DOHH2 (cell line): ENCODE measurements at regions not wholly inside any gene's neighbourhood (a gene's known extent, or its start where the extent isn't known, plus 50 kb on each side); places are given as distances from the start of the nearest gene placed in this dataset.

Source experiments
- H3F3A ChIP-seq: fragments of 200-600 bp; sonication (generic), shearing (Covaris generic); 2 replicates; pipeline ENCODE4 v1.6.0; 2016; ENCODE audit warnings: antibody characterized with exemption, mild to moderate bottlenecking; ENCODE audit not compliant: control insufficient read depth, insufficient read depth
- H3K27ac ChIP-seq: fragments of 200-600 bp; sonication (generic); 2 replicates; pipeline ENCODE4 v1.5.1; 2014; ENCODE audit warnings: low read depth, mild to moderate bottlenecking, low read length, moderate library complexity
- H3K27me3 ChIP-seq: fragments of 200-600 bp; sonication (generic); 2 replicates; pipeline ENCODE4 v1.6.1; 2014; ENCODE audit warnings: mild to moderate bottlenecking, low read length, mixed read lengths; ENCODE audit not compliant: control insufficient read depth
- H3K36me3 ChIP-seq: fragments of 200-600 bp; sonication (generic); 2 replicates; pipeline ENCODE4 v1.6.1; 2014; ENCODE audit warnings: mild to moderate bottlenecking, low read length, moderate library complexity, mixed read lengths; ENCODE audit not compliant: control insufficient read depth
- H3K4me1 ChIP-seq: fragments of 200-600 bp; sonication (generic); 2 replicates; pipeline ENCODE4 v1.6.1; 2014; ENCODE audit warnings: mild to moderate bottlenecking, low read length, mixed read lengths; ENCODE audit not compliant: control insufficient read depth
- H3K4me2 ChIP-seq: fragments of 200-600 bp; sonication (generic); 2 replicates; pipeline ENCODE4 v1.6.0; 2014; ENCODE audit warnings: mild to moderate bottlenecking, low read length, moderate library complexity
- H3K4me3 ChIP-seq: fragments of 200-600 bp; sonication (generic); 2 replicates; pipeline ENCODE4 v1.5.1; 2014; ENCODE audit warnings: mild to moderate bottlenecking, low read length, mixed read lengths
- H3K79me2 ChIP-seq: fragments of 200-600 bp; sonication (generic); 2 replicates; pipeline ENCODE4 v1.6.1; 2014; ENCODE audit warnings: mild to moderate bottlenecking, low read length, mixed read lengths; ENCODE audit not compliant: control insufficient read depth
- H3K9me2 ChIP-seq: fragments of 200-600 bp; sonication (generic); replicated peaks from 2 replicates; pipeline ENCODE4 v1.6.1; 2014; ENCODE audit warnings: mild to moderate bottlenecking, low read length, mixed read lengths; ENCODE audit not compliant: control insufficient read depth
- H3K9me3 ChIP-seq: fragments of 200-600 bp; sonication (generic); 2 replicates; pipeline ENCODE4 v1.6.1; 2014; ENCODE audit warnings: antibody characterized with exemption, low read length, mixed read lengths; ENCODE audit not compliant: control insufficient read depth, insufficient read depth
- H4K20me1 ChIP-seq: fragments of 200-600 bp; sonication (generic); 2 replicates; pipeline ENCODE4 v1.6.0; 2014; ENCODE audit warnings: low read depth, mild to moderate bottlenecking, antibody characterized with exemption, low read length, moderate library complexity; ENCODE audit not compliant: control insufficient read depth, insufficient read depth
- CTCF ChIP-seq: fragments of 200-600 bp; sonication (generic); IDR thresholded peaks from one replicate; pipeline ENCODE4 v1.5.1; 2014; ENCODE audit warnings: antibody characterized with exemption, mild to moderate bottlenecking, low read depth, low read length; ENCODE audit not compliant: poor library complexity, severe bottlenecking
- EZH2phosphoT487 ChIP-seq: fragments of 200-600 bp; sonication (generic); IDR thresholded peaks from 2 replicates; pipeline ENCODE4 v1.6.1; 2017; ENCODE audit warnings: borderline replicate concordance, mild to moderate bottlenecking, antibody characterized with exemption, low read length, moderate library complexity, mixed read lengths

GRCh38 chr7:106462365-106462859 lies 177.6 kb upstream of the NAMPT start:
- no peaks in the 10 kb centered on the region for H3K27me3 ChIP-seq
- H4K20me1 ChIP-seq, result no peaks in the 10 kb centered on the region
- no peak overlapping the region for H3K4me2 ChIP-seq
- H3F3A ChIP-seq, result no peaks in the 10 kb centered on the region
- no peaks in the 10 kb centered on the region for H3K9me3 ChIP-seq
- H3K4me3 ChIP-seq, result no peak overlapping the region
- no peaks in the 10 kb centered on the region for H3K4me1 ChIP-seq
- H3K36me3 ChIP-seq, result no peaks in the 10 kb centered on the region
- H3K27ac ChIP-seq, result no peak overlapping the region
- no peaks in the 10 kb centered on the region for H3K79me2 ChIP-seq
- TF ChIP-seq CTCF (peak; percentile 67), EZH2phosphoT487 (no peak)
- H3K9me2 ChIP-seq, result no peaks in the 10 kb centered on the region

- no peaks in the 10 kb centered on the region for H3F3A ChIP-seq
- H3K4me2 ChIP-seq, result no peak overlapping the region
- no peak overlapping the region for H3K4me3 ChIP-seq
Observed at GRCh38 chr7:106460792-106461254, 176.0 kb upstream of the NAMPT start.

GRCh38 chr7:106459397-106460072 lies 174.8 kb upstream of the NAMPT start:
- Histone ChIP-seq H3K4me1 (no peaks in the 10 kb centered on the region), H3K27me3 (no peaks in the 10 kb centered on the region), H3K36me3 (no peaks in the 10 kb centered on the region), H3K9me3 (no peaks in the 10 kb centered on the region), H3K4me2 (no peak overlapping the region), H3F3A (no peaks in the 10 kb centered on the region), H3K9me2 (no peaks in the 10 kb centered on the region), H3K79me2 (no peaks in the 10 kb centered on the region), H3K4me3 (no peak overlapping the region), H3K27ac (no peak overlapping the region), H4K20me1 (no peaks in the 10 kb centered on the region)
- TF ChIP-seq CTCF (no peak), EZH2phosphoT487 (no peak)

More at GRCh38 chr7:106460792-106461254, 176.0 kb upstream of the NAMPT start:
- Histone ChIP-seq H3K9me3 (no peaks in the 10 kb centered on the region), H4K20me1 (no peaks in the 10 kb centered on the region), H3K27me3 (no peaks in the 10 kb centered on the region), H3K36me3 (no peaks in the 10 kb centered on the region), H3K4me1 (no peaks in the 10 kb centered on the region), H3K9me2 (no peaks in the 10 kb centered on the region), H3K27ac (no peak overlapping the region), H3K79me2 (no peaks in the 10 kb centered on the region)
- TF ChIP-seq EZH2phosphoT487, result no peak

- Histone ChIP-seq H3K27ac (no peak overlapping the region), H3K79me2 (no peaks in the 10 kb centered on the region), H4K20me1 (no peaks in the 10 kb centered on the region), H3K4me1 (no peaks in the 10 kb centered on the region), H3K4me3 (no peak overlapping the region), H3K9me3 (0 out of 2 replicates have a peak, but pooled peaks cover 1% of the 10 kb centered on the region), H3K27me3 (no peaks in the 10 kb centered on the region), H3K4me2 (no peak overlapping the region), H3K36me3 (no peaks in the 10 kb centered on the region), H3K9me2 (no peaks in the 10 kb centered on the region), H3F3A (no peaks in the 10 kb centered on the region)
- no peak for TF ChIP-seq EZH2phosphoT487
- TF ChIP-seq CTCF, result no peak
Observed at GRCh38 chr7:106457678-106458077, 172.9 kb upstream of the NAMPT start.
